ENCODE measurements at regions not wholly inside any gene's neighbourhood (a gene's known extent, or its start where the extent isn't known, plus 50 kb on each side); places are given as distances from the start of the nearest gene placed in this dataset.
"Not testable (repeated sequence)": the region's sequence is repeated elsewhere in the genome, so short reads cannot be mapped to it uniquely, and the experiment has no call there.

DNA sequence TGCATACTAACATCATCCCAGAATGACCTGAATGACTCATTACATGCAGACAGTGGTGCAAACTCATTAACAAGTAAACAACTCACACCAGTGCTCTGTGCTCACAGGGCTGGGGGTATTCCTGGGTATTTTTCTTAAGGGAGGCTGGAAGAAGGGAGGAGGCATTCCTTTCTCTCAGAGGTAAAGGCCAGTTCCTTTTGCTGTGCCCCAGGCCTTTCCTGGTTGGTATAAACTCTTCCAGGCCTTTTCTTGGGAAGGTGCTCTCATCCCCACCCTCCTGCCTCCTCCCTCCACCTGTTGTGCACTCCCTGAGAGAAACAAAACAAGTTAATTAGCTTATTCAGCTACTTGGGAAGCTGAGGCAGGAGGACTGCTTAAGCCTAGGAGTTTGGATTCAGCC, 4779.2 kb upstream of the OR11H1 start:
- not testable (repeated sequence) for H3K27me3 Mint-ChIP-seq; H3K4me1 Mint-ChIP-seq; ATAC-seq (ENCODE audit: low read depth in 2 of 2); H3K27ac Mint-ChIP-seq; DNase-seq; H3K36me3 Mint-ChIP-seq; H3K4me3 Mint-ChIP-seq
- H3K9me3 Mint-ChIP-seq: peaks cover 13 to 54% (median 40%) of the 10 kb centered on the region in 7 donors

DNA sequence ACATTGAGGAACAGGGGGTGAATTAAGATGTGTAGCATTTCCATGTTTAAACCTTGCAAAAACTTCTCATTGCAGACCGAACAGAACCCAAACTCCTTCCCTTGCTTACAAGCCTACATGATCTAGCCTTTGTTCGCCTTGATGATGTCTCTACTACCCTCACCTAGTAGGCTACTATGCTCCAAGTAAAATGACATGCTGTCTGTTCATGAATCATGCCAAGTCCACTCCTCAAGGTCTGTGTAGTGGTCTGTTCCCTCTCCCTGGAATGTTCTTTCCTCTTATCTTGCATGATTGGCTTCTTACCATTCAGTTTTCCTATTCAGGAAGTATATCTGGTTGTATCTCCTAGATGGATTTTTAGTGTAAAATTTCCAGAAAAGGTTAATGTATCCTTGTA, 4778.6 kb upstream of the OR11H1 start:
- ATAC-seq (ENCODE audit: low read depth in 2 of 2); H3K27me3 Mint-ChIP-seq; DNase-seq; H3K27ac Mint-ChIP-seq; H3K36me3 Mint-ChIP-seq; H3K4me3 Mint-ChIP-seq; H3K4me1 Mint-ChIP-seq: not testable (repeated sequence)
- H3K9me3 Mint-ChIP-seq: peaks cover 13 to 55% (median 41%) of the 10 kb centered on the region in 7 donors

DNA sequence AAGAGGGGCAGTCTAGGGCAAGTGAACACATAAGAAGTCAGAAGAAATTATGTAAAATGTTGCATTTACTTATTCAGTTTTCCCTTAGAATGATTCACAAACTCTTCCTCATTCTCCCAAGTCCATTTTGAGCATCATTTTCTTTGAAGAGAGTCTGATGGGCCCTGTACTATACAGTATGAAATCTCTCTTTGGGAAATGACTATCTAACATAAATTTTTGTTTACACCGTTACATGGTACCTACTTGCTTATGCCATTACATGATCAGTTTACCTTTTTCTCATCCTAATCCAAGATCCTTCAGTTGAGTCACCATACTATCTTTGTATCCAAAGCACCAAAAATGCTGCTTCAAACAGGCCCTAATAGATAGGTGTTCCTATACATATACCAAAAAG, 4774.4 kb upstream of the OR11H1 start:
- H3K4me3 Mint-ChIP-seq; H3K27me3 Mint-ChIP-seq; H3K27ac Mint-ChIP-seq; H3K4me1 Mint-ChIP-seq; ATAC-seq (ENCODE audit: low read depth in 2 of 2); DNase-seq; H3K36me3 Mint-ChIP-seq: not testable (repeated sequence)
- H3K9me3 Mint-ChIP-seq: peaks cover 13 to 62% (median 37%) of the 10 kb centered on the region in 7 donors

DNA sequence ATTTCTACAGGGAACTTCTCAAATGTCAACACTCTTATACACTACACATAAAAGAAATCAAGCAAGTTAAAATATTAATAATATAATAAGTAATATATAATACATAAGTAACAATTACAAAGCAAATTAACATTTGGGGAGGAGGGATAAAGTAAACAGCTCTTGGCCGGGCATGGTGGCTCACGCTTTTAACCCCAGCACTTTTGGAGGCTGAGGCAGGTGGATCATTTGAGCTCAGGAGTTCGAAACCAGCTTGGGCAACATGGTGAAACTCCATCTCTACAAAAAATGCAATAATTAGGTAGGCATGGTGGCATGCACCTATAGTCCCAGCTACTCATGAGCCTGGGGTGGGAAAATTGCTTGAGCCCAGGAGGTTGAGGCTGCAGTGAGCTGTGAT, 4772.6 kb upstream of the OR11H1 start:
- H3K9me3 Mint-ChIP-seq: peaks cover 13 to 57% (median 36%) of the 10 kb centered on the region in 7 donors
- not testable (repeated sequence) for H3K4me3 Mint-ChIP-seq; H3K27ac Mint-ChIP-seq; DNase-seq; H3K36me3 Mint-ChIP-seq; H3K27me3 Mint-ChIP-seq; ATAC-seq (ENCODE audit: low read depth in 2 of 2); H3K4me1 Mint-ChIP-seq

DNA sequence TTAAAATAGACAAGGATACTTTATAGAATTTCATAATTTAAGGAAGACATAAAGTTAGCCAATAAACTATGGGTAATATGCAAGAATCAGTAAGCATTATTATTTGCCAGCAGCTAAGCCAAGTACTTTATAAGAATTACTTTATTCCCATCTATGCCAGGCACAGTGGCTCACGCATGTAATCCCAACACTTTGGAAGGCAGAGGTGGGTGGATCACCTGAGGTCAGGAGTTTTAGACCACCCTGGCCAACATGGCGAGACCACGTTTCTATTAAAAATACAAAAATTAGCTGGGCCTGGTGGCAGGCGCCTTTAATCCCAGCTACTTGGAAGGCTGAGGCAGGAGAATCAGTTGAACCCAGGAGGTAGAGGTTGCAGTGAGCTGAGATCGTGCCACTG, 4767.6 kb upstream of the OR11H1 start:
- peaks cover 9 to 47% (median 34%) of the 10 kb centered on the region in 7 donors for H3K9me3 Mint-ChIP-seq
- ATAC-seq (ENCODE audit: low read depth in 2 of 2): not testable (repeated sequence)

DNA sequence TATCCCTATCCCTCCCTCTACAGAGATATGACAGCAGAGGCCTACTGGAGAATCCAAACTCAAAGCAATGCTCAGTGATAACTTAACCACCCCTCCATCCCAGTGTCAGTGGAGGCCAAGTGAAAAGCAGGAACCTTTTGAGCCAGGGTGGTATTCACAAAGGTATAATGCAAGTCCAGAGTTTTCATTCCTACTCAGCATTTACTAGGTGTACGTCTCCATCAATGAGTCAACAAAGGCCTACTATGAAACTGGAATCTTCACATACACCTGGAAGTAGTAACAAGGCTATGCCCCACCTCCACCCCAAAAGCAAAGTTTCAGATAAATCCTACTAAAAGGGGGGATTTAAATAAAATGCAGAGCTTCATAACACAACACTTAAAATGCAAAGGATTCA, 4761.7 kb upstream of the OR11H1 start:
- not testable (repeated sequence) for H3K27me3 Mint-ChIP-seq; DNase-seq; H3K4me1 Mint-ChIP-seq; H3K4me3 Mint-ChIP-seq; ATAC-seq (ENCODE audit: low read depth in 2 of 2); H3K27ac Mint-ChIP-seq
- H3K9me3 Mint-ChIP-seq: peaks cover 5 to 56% (median 48%) of the 10 kb centered on the region in 7 donors
- H3K36me3 Mint-ChIP-seq: peaks cover 0 to 13% of the 10 kb centered on the region in 2 donors

More for the DNA sequence above, 4767.6 kb upstream of the OR11H1 start:
- not testable (repeated sequence) for DNase-seq, H3K36me3 Mint-ChIP-seq, H3K27me3 Mint-ChIP-seq, H3K4me1 Mint-ChIP-seq, H3K4me3 Mint-ChIP-seq, H3K27ac Mint-ChIP-seq

DNA sequence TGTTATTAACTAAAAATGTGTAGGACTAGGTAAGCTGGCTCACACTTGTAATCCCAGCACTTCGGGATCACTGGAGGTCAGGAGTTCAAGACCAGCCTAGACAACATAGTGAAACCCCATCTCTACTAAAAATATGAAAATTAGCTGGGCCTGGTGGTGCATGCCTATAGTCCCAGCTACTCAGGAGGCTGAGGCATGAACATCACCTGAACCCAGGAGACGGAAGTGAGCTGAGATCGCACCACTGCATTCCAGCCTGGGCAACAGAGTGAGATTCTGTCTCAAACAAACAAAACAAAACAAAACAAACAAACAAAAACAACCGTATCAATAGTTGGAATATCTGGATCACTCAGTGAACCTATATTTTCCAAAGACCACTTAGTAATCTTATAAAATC, 4759.1 kb upstream of the OR11H1 start:
- not testable (repeated sequence) for H3K27me3 Mint-ChIP-seq; ATAC-seq (ENCODE audit: low read depth in 2 of 2); H3K4me1 Mint-ChIP-seq; H3K4me3 Mint-ChIP-seq; DNase-seq; H3K27ac Mint-ChIP-seq
- Mint-ChIP-seq H3K36me3 (peaks cover 0 to 13% of the 10 kb centered on the region in 2 donors), H3K9me3 (peaks cover 8 to 59% (median 45%) of the 10 kb centered on the region in 7 donors)

DNA sequence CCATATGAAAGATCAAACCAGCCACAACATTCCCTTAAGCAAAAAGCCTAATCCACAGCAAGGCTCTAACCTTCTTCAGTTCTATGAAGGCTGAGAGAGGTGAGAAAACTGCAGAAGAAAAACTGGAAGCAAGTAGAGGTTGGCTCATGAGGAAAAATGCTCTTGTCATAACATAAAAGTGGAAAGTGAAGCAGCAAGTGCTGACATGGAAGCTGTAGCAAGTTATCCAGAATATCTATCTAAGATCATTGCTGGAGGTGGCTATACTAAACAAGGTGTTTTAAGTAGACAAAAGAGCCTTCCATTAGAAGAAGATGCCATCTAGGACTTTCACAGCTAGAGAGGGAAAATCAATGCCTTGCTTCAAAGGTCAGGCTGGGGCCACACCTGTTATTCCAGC, 4756.2 kb upstream of the OR11H1 start:
- not testable (repeated sequence) for ATAC-seq (ENCODE audit: low read depth in 2 of 2); H3K27ac Mint-ChIP-seq; H3K4me3 Mint-ChIP-seq; H3K27me3 Mint-ChIP-seq; DNase-seq; H3K36me3 Mint-ChIP-seq; H3K4me1 Mint-ChIP-seq
- peaks cover 4 to 60% (median 51%) of the 10 kb centered on the region in 7 donors for H3K9me3 Mint-ChIP-seq

DNA sequence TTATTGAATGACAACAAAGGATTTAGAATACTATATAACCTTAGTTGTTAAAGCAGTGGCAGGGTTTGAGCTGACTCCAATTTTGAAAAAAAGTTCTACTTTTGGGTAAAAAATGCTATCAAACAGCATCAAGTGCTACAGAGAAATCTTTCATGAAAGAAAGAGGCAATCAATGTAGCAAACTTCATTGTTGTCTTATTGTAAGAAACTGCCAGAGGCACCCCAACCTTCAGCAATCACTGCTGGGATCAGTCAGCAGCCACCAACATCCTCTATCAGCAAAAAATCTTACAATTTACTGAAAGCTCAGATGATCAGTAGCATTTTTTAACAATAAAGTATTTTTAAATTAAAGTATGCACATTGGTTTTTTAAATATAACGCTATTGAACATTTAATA, 4754.7 kb upstream of the OR11H1 start:
- not testable (repeated sequence) for H3K4me1 Mint-ChIP-seq; H3K27me3 Mint-ChIP-seq; H3K36me3 Mint-ChIP-seq; DNase-seq; ATAC-seq (ENCODE audit: low read depth in 2 of 2); H3K27ac Mint-ChIP-seq; H3K4me3 Mint-ChIP-seq
- H3K9me3 Mint-ChIP-seq: peaks cover 4 to 57% (median 45%) of the 10 kb centered on the region in 7 donors

DNA sequence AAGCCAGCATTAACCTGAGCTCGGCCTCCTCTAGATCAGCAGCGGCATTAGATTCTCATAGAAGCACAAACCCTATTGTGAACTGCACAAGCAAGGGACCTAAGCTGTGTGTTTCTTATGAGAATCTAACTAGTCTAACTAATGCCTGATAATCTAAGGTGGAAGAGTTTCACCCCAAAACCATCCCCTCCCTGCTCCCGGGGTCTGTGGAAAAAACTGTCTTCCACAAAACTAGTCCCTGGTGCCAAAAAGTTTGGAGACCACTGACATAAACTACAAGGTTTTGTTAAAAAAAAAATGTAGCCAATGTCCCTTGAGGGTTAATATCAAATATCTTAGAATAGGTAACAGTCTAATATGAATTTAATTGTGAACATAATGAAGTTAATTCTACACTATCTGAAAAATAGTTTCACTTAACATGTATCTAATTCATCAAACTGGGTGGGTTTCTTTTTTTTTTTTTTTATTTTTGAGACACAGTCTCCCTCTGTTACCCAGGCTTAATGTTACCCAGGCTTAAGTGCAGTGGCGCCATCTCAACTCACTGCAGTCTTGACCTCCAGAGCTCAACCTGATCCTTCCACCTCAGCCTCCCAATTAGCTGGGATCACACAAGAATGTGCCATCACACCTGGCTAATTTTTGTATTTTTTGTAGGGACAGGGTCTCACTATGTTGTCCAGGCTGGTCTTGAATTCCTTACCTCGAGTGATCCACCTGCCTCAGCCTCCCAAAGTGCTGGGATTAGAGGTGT, 4752.2 kb upstream of the OR11H1 start:
- not testable (repeated sequence) for H3K4me3 Mint-ChIP-seq; H3K27me3 Mint-ChIP-seq; H3K27ac Mint-ChIP-seq; ATAC-seq (ENCODE audit: low read depth in 2 of 2); DNase-seq; H3K4me1 Mint-ChIP-seq; H3K36me3 Mint-ChIP-seq
- H3K9me3 Mint-ChIP-seq: peaks cover 4 to 67% (median 56%) of the 10 kb centered on the region in 7 donors

DNA sequence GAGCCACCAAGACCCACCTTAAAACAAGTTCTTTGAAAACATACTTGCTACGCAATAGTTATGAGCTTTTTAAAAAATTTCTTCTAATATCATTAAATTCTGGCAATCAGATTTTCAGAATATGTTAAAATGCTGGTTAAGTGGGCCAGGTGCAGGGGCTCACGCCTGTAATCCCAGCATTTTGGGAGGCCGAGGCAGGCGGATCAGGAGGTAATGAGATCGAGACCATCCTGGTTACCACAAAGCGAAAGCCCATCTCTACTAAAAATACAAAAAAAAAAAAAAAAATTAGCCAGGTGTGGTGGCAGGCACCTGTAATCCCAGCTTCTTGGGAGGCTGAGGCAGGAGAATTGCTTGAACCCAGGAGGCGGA, 4751.6 kb upstream of the OR11H1 start:
- H3K27ac Mint-ChIP-seq; H3K4me1 Mint-ChIP-seq; H3K27me3 Mint-ChIP-seq; ATAC-seq (ENCODE audit: low read depth in 2 of 2); H3K4me3 Mint-ChIP-seq; DNase-seq; H3K36me3 Mint-ChIP-seq: not testable (repeated sequence)
- peaks cover 4 to 70% (median 54%) of the 10 kb centered on the region in 7 donors for H3K9me3 Mint-ChIP-seq

DNA sequence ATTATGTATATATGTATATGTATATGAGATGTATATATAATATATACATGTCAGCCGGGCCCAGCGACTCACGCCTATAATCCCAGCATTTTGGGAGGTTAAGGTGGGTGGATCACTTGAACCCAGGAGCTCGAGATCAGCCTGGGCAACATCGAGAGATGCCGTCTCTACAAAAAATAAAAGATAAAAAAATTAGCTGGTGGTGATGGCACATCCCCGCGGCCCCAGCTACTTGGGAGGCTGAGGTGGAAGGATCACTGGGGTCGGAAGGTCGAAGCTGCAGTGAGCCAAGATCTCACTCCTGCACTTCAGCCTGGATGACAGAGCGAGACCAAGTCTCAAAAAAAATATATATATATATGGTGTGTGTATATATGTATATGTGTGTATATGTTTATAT, 4750.3 kb upstream of the OR11H1 start:
- not testable (repeated sequence) for H3K4me1 Mint-ChIP-seq; H3K4me3 Mint-ChIP-seq; ATAC-seq (ENCODE audit: low read depth in 2 of 2); DNase-seq; H3K36me3 Mint-ChIP-seq; H3K27ac Mint-ChIP-seq; H3K27me3 Mint-ChIP-seq
- peaks cover 4 to 71% (median 57%) of the 10 kb centered on the region in 7 donors for H3K9me3 Mint-ChIP-seq

DNA sequence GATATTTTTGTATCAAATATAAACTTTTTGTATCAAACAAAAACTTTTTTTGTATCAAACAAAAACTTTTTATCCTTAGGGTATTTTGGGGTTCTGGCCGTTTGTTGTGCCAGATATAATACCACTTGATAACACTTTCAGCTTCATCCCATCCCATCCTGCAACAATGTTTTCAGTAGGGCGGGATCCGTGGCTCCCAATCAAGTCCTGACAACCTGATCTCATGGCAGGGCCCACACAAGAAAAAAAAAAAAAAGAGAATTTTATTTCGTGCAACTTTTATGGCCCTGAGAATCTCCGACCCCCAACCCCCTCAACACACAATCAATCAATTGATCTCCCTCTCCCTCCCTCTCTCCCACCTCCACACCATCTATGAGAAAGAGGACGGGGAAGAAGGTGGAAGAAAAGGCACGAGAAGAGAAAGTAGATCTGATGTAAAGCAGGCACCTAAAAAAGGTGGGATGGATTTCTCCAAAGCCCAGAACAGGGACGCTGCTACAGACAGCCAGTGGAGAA, 4749.6 kb upstream of the OR11H1 start:
- Mint-ChIP-seq H3K27ac (no peak overlapping the region), H3K36me3 (no peaks in the 10 kb centered on the region), H3K4me1 (no peaks in the 10 kb centered on the region), H3K9me3 (peaks cover 0 to 72% (median 58%) of the 10 kb centered on the region in 7 donors), H3K4me3 (no peak overlapping the region), H3K27me3 (no peaks in the 10 kb centered on the region)
- ATAC-seq (ENCODE audit: low read depth in 2 of 2): no peak
- no peak for DNase-seq

DNA sequence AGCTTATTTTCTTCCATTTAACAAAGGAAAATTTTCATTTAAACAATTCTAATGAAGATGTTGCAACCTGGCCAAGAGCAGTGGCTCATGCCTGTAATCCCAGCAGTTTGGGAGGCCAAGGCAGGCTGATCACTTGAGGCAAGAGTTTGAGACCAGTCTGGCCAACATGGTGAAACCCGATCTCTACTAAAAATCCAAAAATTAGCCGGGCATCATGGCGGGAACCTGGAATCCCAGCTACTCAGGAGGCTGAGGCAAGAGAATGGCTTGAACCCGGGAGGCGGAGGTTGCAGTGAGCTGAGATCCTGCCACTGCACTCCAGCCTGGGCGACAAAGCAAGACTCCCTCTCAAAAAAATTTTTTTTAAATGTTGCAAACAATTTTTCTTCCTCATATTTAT, 4748.8 kb upstream of the OR11H1 start:
- ATAC-seq (ENCODE audit: low read depth in 2 of 2); H3K36me3 Mint-ChIP-seq; DNase-seq; H3K4me3 Mint-ChIP-seq; H3K27ac Mint-ChIP-seq; H3K4me1 Mint-ChIP-seq; H3K27me3 Mint-ChIP-seq: not testable (repeated sequence)
- H3K9me3 Mint-ChIP-seq: peaks cover 2 to 75% (median 61%) of the 10 kb centered on the region in 7 donors
